ENCODE measurements at regions not wholly inside any gene's neighbourhood (a gene's known extent, or its start where the extent isn't known, plus 50 kb on each side); places are given as distances from the start of the nearest gene placed in this dataset.

GRCh38 chr3:72397586-72397985, 450.7 kb downstream of the SHQ1 start:
- Histone ChIP-seq H3K4me1 (ENCODE audit: insufficient read depth, low read length, poor library complexity, severe bottlenecking) (no peaks in the 10 kb centered on the region), H3K9me3 (ENCODE audit: low read depth, low read length, poor library complexity, severe bottlenecking) (no peaks in the 10 kb centered on the region), H3K4me3 (ENCODE audit: low read depth, low read length, poor library complexity, severe bottlenecking) (no peak overlapping the region), H3K27me3 (replicated peaks; ENCODE audit: insufficient read depth, low read depth, low read length, poor library complexity) (no peaks in the 10 kb centered on the region), H3K36me3 (ENCODE audit: insufficient read depth, low read length, poor library complexity, severe bottlenecking) (no peaks in the 10 kb centered on the region), H3K27ac (ENCODE audit: low read depth, low read length, poor library complexity, severe bottlenecking) (no peak overlapping the region)
- intact Hi-C loops (cut with micrococcal nuclease; ENCODE audit: unreplicated experiment) = no loop called here
- no peak for TF ChIP-seq CTCF (conservative IDR thresholded peaks at IDR 0.05; ENCODE audit: low read depth, low read length)
- TF ChIP-seq EZH2 (IDR thresholded peaks at IDR 0.05; ENCODE audit: borderline replicate concordance, low read depth, low read length, poor library complexity, severe bottlenecking) = no peak
- no peak for DNase-seq (ENCODE audit: low spot score)
- ChIA-PET CTCF (no interaction called here), POLR2A (ENCODE audit: low non-redundant PET) (no interaction called here)
- BruUV-seq (replicated peaks) = no TSS peak

- no peak overlapping the region for H3K27ac ChIP-seq (ENCODE audit: low read depth, low read length, poor library complexity, severe bottlenecking)
- ChIA-PET CTCF (no interaction called here), POLR2A (ENCODE audit: low non-redundant PET) (no interaction called here)
- no peaks in the 10 kb centered on the region for H3K4me1 ChIP-seq (ENCODE audit: insufficient read depth, low read length, poor library complexity, severe bottlenecking)
- H3K9me3 ChIP-seq (ENCODE audit: low read depth, low read length, poor library complexity, severe bottlenecking) = no peaks in the 10 kb centered on the region
- DNase-seq (ENCODE audit: low spot score) = no peak
- no peaks in the 10 kb centered on the region for H3K36me3 ChIP-seq (ENCODE audit: insufficient read depth, low read length, poor library complexity, severe bottlenecking)
- no peak for TF ChIP-seq CTCF (conservative IDR thresholded peaks at IDR 0.05; ENCODE audit: low read depth, low read length)
- no peak for TF ChIP-seq EZH2 (IDR thresholded peaks at IDR 0.05; ENCODE audit: borderline replicate concordance, low read depth, low read length, poor library complexity, severe bottlenecking)
- no peaks in the 10 kb centered on the region for H3K27me3 ChIP-seq (replicated peaks; ENCODE audit: insufficient read depth, low read depth, low read length, poor library complexity)
- intact Hi-C loops (cut with micrococcal nuclease; ENCODE audit: unreplicated experiment) = no loop called here
- BruUV-seq (replicated peaks) = no TSS peak
- no peak overlapping the region for H3K4me3 ChIP-seq (ENCODE audit: low read depth, low read length, poor library complexity, severe bottlenecking)
Observed at GRCh38 chr3:72396899-72397298, 451.3 kb downstream of the SHQ1 start.

GRCh38 chr3:72395776-72396311, 452.4 kb downstream of the SHQ1 start:
- BruUV-seq (replicated peaks) = no TSS peak
- Histone ChIP-seq H3K4me3 (ENCODE audit: low read depth, low read length, poor library complexity, severe bottlenecking) (no peak overlapping the region), H3K27ac (ENCODE audit: low read depth, low read length, poor library complexity, severe bottlenecking) (no peak overlapping the region), H3K27me3 (replicated peaks; ENCODE audit: insufficient read depth, low read depth, low read length, poor library complexity) (no peaks in the 10 kb centered on the region), H3K36me3 (ENCODE audit: insufficient read depth, low read length, poor library complexity, severe bottlenecking) (no peaks in the 10 kb centered on the region), H3K9me3 (ENCODE audit: low read depth, low read length, poor library complexity, severe bottlenecking) (no peaks in the 10 kb centered on the region), H3K4me1 (ENCODE audit: insufficient read depth, low read length, poor library complexity, severe bottlenecking) (no peaks in the 10 kb centered on the region)
- intact Hi-C loops (cut with micrococcal nuclease; ENCODE audit: unreplicated experiment) = no loop called here
- TF ChIP-seq CTCF (conservative IDR thresholded peaks at IDR 0.05; ENCODE audit: low read depth, low read length) = no peak
- DNase-seq (ENCODE audit: low spot score) = no peak
- ChIA-PET CTCF (no interaction called here), POLR2A (ENCODE audit: low non-redundant PET) (no interaction called here)
